Head of caudate nucleus (tissue), 42 donors: ENCODE measurements at regions not wholly inside any gene's neighbourhood (a gene's known extent, or its start where the extent isn't known, plus 50 kb on each side); places are given as distances from the start of the nearest gene placed in this dataset.

Experiments used
- DNase-seq, 42 donors: peaks; one replicate each; pipeline versions ENCODE4 v3.0.0 to v3.0.0-alpha.2; 2020 to 2021; ENCODE audit warnings: mixed read lengths in 7 of 42
- intact Hi-C: fragments of 100-400 bp; cut with DNase I; formaldehyde crosslinking; loops from one replicate; pipeline ENCODE4 v1.15.0; 2022

DNA sequence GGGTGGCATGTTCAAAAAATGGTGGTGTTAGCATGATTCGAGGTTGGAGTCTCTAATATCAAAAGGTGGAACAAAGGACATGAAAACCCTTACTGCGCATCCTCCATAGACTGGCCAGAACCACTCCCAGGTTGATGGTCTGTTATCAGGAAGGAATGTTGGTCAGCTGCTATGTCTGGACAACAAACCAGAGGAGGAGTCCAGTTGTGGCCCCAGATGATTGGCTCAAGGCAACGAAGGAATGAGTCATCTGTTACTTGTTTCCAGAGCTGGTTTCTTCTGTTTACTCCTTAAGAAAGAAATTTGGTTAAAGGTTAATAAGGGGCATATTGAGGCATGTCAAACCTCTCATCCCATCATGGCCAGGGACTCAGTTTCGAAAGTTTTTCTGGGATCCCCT, 56.8 kb upstream of the GRIA4 start:
- DNase-seq = no peak
- intact Hi-C loops = no loop called here

DNA sequence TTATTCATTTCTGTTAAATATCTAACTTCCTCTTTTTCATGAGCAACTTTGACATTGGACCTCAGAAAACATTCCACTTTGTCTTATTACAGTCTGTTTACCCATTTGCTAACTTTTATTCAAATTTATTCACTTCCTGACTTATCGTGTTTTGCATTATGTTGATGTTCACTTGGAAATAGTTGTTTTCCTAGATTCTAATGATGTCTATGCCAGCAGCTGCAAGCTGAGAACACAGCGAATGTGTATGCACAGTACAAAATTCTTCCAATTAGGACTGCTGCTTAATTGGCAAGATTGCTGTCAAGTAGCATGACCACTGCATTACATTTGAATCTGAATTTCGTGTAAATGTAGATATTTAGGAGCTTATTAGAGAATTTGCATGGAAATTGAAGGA, 61.5 kb upstream of the GRIA4 start:
- intact Hi-C loops = no loop called here

DNA sequence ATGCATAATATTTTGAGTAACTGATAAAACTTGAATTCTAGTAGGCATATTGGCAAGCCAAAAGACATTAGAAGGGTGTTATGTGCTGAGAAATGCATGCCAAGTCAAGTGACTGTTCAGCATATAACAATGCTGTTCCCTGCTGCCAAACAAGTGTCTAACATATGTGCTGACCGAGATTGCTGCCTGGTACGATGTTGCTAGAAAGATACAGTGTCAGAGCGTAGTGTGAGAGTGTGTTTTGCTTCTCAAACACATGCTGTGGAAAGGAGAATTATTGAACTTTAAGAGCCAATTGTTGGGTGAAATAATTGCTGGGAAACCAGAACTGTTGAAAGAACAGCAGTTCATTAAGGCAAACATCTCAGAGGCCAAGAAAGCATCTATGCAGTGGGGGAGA, 71.3 kb upstream of the GRIA4 start:
- no peak for DNase-seq
- intact Hi-C loops = no loop called here

More for the DNA sequence above, 61.5 kb upstream of the GRIA4 start:
- DNase-seq = no peak

DNA sequence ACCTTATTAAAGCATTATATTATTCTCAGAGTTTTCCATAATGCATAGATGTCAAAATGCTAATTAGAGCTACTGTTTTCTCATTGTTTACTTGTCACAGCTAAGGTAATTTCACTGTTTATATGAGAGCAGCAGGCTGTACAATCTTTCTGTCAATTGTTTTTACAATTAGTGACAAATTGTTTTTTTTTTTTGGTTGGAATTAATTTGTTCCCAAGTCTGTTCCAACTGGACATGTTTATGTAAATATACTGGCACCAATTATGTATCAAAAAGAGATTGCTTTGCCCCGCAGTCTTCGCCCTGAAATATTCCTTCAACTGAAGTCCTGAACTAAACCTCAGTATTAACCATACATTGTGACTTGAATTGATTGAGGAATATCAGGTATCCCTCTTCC, 72.3 kb upstream of the GRIA4 start:
- intact Hi-C loops = no loop called here
- DNase-seq = no peak

DNA sequence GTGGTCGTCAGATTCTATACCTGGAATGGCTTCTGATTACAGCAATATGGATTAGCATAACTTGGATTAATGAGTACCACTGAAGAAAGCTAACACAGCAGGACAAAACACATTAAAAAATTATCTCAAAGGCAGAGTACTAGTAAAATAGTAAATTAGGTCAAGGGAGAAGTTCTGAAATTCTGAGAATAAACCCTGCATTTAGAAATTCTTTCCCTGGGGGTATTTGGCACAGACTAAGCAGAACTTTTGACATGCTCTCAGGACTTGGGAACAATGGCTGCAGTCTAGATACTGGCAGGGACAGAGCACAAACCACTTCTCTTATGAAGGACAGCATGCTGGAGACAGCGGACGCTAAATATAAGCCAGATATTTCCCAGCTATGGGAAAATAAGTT, 85.6 kb upstream of the GRIA4 start:
- intact Hi-C loops = no loop called here
- no peak for DNase-seq

DNA sequence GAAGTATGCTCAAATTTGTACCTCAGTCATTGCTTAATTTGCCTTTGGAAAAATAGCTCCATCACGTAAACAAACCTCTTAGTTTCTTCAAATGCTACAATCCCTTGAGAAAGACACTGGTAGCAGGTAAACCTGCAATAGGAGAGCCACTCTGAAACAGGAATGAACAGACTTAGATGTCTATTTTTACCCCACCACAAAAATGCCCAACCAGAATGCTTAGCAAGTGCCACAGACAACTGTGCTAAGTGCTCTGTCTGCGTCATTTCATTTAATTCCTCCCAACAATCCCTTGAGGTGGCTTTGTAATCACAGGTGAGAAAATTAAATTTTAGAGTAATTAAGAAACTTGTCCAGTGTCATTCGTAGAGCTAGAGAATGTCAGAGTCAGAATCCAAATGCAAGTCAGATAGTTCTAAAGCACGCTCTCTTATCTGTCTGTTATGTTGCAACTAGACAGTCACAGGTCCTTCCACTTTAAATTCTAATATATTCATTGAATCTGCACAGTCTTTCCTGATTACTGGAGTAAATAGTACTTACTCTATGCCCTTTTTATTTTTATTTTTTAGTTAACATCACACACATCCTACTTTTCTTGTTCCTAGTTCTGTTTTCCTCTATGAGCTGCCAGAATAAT, 89.0 kb upstream of the GRIA4 start:
- intact Hi-C loops = no loop called here
- DNase-seq = no peak

DNA sequence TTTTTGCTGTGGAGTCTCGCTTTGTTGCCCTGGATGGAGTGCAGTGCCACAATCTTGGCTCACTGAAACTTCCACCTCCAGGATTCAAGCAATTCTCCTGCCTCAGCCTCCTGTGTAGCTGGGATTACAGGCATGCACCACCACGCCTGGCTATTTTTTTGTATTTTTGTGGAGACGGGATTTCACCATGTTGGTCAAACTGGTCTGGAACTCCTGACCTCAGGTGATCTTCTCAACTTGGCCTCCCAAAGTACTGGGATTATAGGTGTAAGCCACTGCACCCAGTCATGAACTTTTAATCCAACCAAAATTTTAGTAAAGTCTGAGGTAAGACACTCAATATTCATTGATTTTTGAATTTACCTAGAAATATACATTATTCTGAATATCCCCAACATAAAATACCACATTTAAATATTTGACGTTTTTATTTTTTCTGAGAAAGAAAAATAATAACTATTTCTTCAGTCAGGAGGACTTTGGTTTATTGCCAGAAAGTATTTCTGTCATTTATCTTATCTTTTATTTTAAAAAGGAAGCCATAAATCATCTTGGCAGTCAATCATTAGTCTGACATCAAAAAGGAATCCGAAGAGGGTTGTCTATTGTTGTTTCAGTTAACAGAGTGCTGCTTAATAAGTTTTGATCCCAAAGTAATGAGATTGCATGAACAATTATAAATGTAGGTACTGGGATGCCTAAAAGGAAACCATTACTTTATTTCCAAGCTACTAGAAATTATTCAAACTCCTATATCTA, 102.2 kb upstream of the GRIA4 start:
- DNase-seq = no peak
- intact Hi-C loops = no loop called here

DNA sequence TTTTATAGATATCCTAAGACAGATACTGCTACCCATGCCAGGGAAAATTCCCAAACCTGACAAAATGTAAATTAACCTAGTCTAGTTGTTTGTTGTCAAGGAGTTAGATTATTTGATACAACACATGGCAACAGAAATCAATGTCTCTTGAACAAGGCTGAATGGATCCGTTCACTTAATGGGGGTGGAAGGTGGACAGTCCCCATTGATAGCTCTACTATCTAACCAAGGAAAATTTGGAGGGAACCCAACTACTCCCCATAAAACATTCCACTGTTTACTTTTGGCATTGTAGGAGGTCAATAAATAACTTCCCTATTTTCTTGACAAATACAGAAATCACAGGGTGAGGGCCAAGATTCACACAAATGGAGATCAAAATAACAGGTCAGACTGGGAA, 117.9 kb upstream of the GRIA4 start:
- no peak for DNase-seq
- intact Hi-C loops = no loop called here

DNA sequence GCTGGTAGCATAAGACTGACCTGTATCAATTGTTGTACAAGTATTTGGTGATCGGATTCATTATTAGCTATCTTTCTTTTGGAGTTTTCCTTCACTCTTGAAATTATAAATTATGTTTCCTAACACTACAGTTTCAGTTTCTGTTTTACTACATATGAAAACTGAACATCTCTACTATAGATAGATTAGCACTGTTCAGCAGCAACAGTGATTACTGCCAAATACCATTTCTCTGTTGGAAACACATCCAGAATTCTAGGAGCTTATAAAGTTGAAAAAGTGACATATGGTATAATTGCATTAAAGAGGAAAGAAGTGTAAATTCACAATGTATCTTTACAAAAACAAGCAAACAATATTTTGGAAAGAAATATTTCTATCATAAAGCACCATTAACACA, 118.5 kb upstream of the GRIA4 start:
- intact Hi-C loops = no loop called here
- DNase-seq = no peak

DNA sequence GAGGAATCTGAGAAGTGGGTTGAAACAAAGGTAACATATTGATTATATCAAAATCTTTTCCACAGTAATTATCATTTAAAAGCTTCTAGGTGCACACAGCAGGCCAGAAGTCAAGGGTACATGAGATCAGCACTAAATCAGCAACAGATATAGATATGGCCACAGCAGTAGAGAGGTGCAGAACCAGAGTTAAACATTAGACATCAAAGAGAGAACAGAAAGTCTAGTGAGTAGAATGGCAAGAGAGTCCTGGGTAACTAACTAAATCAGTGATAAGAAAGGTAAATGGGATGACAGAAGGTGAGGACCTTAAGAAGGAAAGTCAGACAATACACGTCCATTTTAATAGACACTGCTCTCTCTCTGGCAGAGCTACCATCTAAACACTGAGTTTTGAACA, 119.5 kb upstream of the GRIA4 start:
- intact Hi-C loops = no loop called here
- DNase-seq = no peak

DNA sequence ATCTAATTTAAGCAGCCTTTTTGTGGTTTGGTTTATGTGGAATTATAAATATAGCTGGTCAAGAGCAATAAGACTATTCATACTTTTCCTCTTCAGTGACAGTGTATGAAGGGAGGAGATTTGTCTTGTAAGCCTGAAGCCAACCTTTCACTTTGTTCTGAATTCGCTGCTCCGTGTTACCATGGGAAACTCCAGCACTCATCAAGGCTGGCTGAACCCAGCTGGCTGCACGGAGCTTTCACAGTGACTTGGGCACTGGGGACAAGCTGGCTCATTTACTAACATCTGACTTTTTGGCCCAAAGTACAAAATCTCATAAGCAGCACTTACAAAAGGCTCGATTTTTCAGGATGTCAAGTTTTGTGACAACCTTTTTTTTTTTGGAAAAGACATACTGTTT, 120.4 kb upstream of the GRIA4 start:
- intact Hi-C loops = no loop called here
- DNase-seq = peak in 36 of 42 donors; percentile 4 to 58 (median 26)

DNA sequence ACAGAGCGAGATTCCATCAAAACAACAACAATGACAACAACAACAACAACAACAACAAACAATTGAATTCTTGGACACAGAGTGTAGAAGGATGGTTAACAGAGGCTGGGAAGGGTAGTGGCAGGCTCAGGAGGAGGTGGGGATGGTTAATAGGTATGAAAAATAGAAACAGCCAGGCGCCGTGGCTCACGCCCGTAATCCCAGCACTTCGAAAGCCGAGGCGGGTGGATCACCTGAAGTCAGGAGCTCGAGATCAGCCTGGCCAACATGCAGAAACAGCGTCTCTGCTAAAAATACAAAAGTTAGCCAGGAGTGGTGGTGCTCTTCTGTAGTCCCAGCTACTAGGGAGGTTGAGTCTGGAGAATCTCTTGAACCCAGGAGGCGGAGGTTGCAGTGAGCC, 122.9 kb upstream of the GRIA4 start:
- DNase-seq = no peak
- intact Hi-C loops = no loop called here

DNA sequence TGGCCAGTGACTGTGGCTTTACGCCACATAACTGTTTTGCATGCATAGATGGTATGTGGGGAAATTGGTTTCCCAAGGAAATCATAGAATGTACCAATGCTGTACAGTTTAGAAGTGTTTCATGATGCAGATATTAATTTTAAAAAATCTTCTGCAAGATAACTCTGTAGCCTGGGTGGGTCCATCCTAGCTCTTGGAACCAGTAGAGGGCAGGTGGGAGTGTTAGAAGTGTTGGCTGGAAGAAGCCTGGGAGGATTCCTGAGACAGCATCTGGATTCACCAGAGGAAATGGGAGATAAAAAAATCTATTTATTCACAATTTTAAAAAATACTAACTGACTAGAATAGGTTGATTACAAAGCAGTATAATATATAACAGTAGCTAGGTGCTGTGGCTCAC, 139.9 kb upstream of the GRIA4 start:
- DNase-seq = no peak

DNA sequence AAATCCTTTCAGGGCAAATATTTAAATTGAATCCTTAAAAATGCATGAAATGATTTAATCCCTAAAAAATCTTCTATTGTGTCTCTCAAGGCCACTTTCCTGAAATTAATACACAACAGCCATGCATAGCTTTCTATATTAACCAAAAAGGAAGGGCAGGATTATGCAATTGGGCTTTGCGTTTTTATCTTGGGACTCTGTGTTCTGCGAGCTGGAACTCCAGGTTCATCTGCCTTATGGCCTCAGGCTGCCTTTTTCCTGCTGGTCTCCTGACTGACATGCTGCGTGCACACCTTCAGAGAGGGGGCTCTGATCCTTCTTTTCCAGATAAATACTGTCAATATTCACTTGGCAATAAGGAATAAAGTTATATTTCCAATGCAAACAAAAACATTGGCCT, 141.7 kb upstream of the GRIA4 start:
- DNase-seq = no peak

More for the DNA sequence above, 139.9 kb upstream of the GRIA4 start:
- intact Hi-C loops = no loop called here

DNA sequence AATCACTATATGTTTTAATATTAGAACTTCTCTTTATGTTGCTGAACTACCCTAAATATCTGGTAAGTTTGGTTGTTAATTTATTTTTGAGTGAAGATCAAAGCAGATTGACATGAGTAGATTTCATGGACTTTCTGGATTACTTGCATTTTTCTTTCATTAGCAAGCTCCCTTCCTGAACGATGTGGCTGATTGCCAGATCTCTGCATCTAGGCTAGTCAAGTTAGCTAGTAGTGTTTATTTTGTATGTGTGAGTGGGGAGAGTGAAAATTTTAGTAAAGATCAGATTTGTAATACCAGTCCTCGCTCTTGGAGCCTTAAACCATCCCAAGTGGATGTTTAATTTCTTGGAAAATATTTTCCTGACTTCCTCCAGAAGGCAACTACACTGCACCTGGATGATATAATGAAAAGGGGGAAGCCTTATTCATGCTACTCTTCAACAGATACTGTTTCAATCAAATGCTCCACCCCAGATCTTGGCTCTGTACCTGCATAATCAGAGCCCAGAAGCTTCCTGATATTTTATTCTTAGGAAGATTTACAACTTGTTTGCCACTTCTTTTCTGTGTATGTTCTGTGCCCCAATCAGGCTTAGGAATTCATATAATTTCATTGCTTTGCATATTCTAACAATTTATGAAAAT, 143.2 kb upstream of the GRIA4 start:
- DNase-seq = no peak
- intact Hi-C loops = no loop called here

More for the DNA sequence above, 141.7 kb upstream of the GRIA4 start:
- intact Hi-C loops = no loop called here

DNA sequence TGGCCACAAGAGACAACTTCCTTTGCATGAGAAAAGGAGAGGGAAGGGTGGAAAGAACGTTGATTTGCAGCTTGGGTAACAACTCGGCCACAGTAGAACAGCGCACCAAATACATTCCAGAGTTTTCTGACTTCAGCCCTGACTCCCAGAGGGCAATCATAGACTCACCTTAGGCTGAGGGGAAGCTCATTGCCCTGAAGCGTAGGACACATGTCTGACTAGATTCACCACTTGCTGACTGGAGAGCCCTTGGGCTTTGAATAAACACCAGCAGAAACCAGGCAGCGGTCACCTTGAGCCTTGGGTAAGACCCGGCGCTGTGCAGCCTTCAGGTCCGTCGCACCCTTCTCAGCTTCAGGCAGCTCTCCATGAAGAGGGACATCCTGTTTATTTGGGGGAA, 151.8 kb upstream of the GRIA4 start:
- no peak for DNase-seq
- intact Hi-C loops = no loop called here

DNA sequence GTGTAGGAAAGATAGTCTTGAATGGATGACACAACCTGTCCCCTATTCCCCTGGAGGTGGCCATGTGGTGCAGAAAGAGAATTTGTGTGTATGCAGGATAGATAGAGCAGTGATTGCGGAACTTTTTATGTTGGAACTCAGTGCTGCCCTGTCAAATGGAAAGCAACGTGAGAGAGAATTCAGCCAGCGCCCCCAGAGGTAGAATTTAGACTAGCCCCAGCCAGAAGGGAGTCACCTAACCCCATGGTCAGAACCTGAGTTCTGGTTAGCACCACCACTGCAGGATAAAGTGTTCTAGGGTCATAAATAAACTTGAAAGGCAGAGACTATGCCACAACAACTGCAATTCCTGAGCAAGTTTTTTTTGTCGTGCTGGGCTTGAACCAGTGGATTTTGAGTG, 152.9 kb upstream of the GRIA4 start:
- intact Hi-C loops = no loop called here
- DNase-seq = no peak

DNA sequence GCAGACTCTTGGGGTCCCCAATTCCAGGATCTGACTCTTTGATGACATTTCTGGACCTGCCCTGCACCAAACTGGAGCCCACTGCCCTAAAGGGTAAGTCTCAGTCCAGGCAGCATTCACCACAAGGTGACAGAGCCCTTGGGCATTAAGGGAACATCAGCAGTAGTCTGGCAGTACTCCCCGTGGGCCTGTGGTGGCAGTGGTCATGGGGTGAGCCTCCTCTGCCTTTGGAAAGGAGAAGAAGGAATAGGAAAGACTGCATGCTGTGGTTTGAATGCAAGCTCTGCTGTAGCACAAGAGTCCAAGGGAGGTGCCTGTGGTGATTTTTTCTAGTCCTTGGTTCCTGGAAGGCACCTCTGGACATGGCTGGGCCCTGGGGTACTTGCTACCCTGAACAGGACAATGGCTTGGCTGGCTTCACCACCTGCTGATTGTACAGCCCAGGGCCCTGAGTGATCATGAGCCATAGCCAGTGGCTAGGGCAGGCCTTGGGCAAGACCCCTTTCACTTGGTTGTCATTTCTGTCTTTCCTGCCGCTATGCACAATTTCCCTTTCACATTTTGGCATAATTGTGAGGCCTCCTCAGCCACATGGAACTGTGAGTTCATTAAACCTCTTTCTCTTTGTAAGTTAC, 160.7 kb upstream of the GRIA4 start:
- DNase-seq = no peak

DNA sequence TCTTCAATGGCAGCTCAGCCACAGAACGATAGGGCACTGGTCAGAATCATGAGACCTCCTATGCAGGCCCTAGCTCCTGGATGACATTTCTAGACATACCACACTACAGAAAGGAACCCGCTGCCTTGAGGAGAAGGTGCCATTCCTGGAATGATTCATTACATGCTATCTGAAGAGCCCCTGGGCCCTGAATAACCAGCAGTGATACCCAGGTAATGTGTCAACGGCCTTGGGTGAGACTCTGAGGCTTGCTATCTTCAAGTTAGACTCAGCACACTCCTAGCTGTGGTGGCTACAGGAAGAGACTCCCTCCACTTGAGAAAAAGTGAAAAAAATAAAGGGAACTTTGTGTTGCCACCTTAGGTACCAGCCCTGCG, 161.2 kb upstream of the GRIA4 start:
- DNase-seq = no peak
- intact Hi-C loops = no loop called here

More for the DNA sequence above, 160.7 kb upstream of the GRIA4 start:
- intact Hi-C loops = no loop called here
